PC-3 (cell line): ENCODE measurements at regions not wholly inside any gene's neighbourhood (a gene's known extent, or its start where the extent isn't known, plus 50 kb on each side); places are given as distances from the start of the nearest gene placed in this dataset.

Source experiments
- ATAC-seq: fragments of 200-7000 bp; cut with Tn5 transposase; 2 replicates; pipeline ENCODE4 v1.9.1; 2020; ENCODE audit warnings: mild to moderate bottlenecking, moderate library complexity
- BruUV-seq: library from RNA; stranded (reverse); fragments of 400-500 nt; replicated peaks from 2 replicates; lab custom pipeline; 2021; lab: Mats Ljungman, UMichigan
- CTCF ChIA-PET: fragments of 300-600 bp; sonication (Branson Sonifier 250); formaldehyde crosslinking; loops from one replicate; lab custom pipeline; 2022; ENCODE audit warnings: antibody characterized with exemption; lab: Charles Lee
- POLR2A ChIA-PET: fragments of 300-600 bp; sonication (Branson Sonifier 250); formaldehyde crosslinking; loops from one replicate; lab custom pipeline; 2022; ENCODE audit warnings: antibody characterized with exemption; ENCODE audit not compliant: unreplicated experiment; lab: Charles Lee
- DNase-seq: peaks from one replicate; pipeline ENCODE4 v3.0.0-alpha.2; 2015
- H2AFZ ChIP-seq: fragments of 300-600 bp; sonication (generic); 2 replicates; pipeline ENCODE4 v1.6.0; 2016; ENCODE audit warnings: antibody characterized with exemption, low read length
- H3F3A ChIP-seq: fragments of 300-600 bp; sonication (generic); one replicate; pipeline ENCODE4 v1.6.0; 2017; ENCODE audit warnings: antibody characterized with exemption, low read length, control low read depth, mild to moderate bottlenecking; ENCODE audit not compliant: unreplicated experiment
- H3K27ac ChIP-seq: fragments of 300-600 bp; sonication (generic); 2 replicates; pipeline ENCODE4 v1.5.1; 2016; ENCODE audit warnings: mild to moderate bottlenecking, low read length
- H3K27me3 ChIP-seq: fragments of 300-600 bp; sonication (generic); 2 replicates; pipeline ENCODE4 v1.6.1; 2016; ENCODE audit warnings: low read length, mixed read lengths
- H3K36me3 ChIP-seq: fragments of 300-600 bp; sonication (generic); 2 replicates; pipeline ENCODE4 v1.6.1; 2016; ENCODE audit warnings: low read depth, mixed run types, low read length, mixed read lengths
- H3K4me1 ChIP-seq: fragments of 300-600 bp; sonication (generic); 2 replicates; pipeline ENCODE4 v1.5.1; 2016; ENCODE audit warnings: low read length; ENCODE audit not compliant: insufficient read depth
- H3K4me2 ChIP-seq: fragments of 300-600 bp; sonication (generic); 2 replicates; pipeline ENCODE4 v1.6.0; 2016; ENCODE audit warnings: low read length
- H3K4me3 ChIP-seq: fragments of 300-600 bp; sonication (generic); 2 replicates; pipeline ENCODE4 v1.5.1; 2016; ENCODE audit warnings: mild to moderate bottlenecking, low read length, mixed read lengths
- H3K79me2 ChIP-seq: fragments of 300-600 bp; sonication (generic); 2 replicates; pipeline ENCODE4 v1.6.1; 2017; ENCODE audit warnings: low read length, mixed read lengths
- H3K9ac ChIP-seq: fragments of 300-600 bp; sonication (generic); 2 replicates; pipeline ENCODE4 v1.6.0; 2016; ENCODE audit warnings: mild to moderate bottlenecking, low read length
- H3K9me2 ChIP-seq: fragments of 300-600 bp; sonication (generic); replicated peaks from 2 replicates; pipeline ENCODE4 v1.6.1; 2016; ENCODE audit warnings: mixed run types, low read length, mixed read lengths
- H3K9me3 ChIP-seq: fragments of 300-600 bp; sonication (generic); 2 replicates; pipeline ENCODE4 v1.6.1; 2016; ENCODE audit warnings: low read length, mixed read lengths
- H4K20me1 ChIP-seq: fragments of 300-600 bp; sonication (generic); 2 replicates; pipeline ENCODE4 v1.6.1; 2016; ENCODE audit warnings: low read length, mixed read lengths
- EZH2 ChIP-seq: fragments of 300-600 bp; sonication (generic); IDR thresholded peaks from one replicate; pipeline ENCODE4 v1.6.1; 2017; ENCODE audit warnings: antibody characterized with exemption, mild to moderate bottlenecking, low read length; ENCODE audit not compliant: unreplicated experiment
- EZH2phosphoT487 ChIP-seq: fragments of 300-600 bp; sonication (generic); IDR thresholded peaks from 2 replicates; pipeline ENCODE4 v1.6.1; 2018; ENCODE audit warnings: mild to moderate bottlenecking, antibody characterized with exemption, low read length, borderline replicate concordance
- intact Hi-C: fragments of 100-400 bp; cut with micrococcal nuclease; formaldehyde crosslinking; loops from 2 replicates; pipeline ENCODE4 v1.9.0; 2023
- TF ChIP-seq, protein P1 (sequence below): fragments of 300-600 bp; sonication (generic); conservative IDR thresholded peaks from 2 replicates; pipeline ENCODE4 v1.5.1; 2017; ENCODE audit warnings: antibody characterized with exemption, low read depth, mild to moderate bottlenecking, low read length

DNA sequence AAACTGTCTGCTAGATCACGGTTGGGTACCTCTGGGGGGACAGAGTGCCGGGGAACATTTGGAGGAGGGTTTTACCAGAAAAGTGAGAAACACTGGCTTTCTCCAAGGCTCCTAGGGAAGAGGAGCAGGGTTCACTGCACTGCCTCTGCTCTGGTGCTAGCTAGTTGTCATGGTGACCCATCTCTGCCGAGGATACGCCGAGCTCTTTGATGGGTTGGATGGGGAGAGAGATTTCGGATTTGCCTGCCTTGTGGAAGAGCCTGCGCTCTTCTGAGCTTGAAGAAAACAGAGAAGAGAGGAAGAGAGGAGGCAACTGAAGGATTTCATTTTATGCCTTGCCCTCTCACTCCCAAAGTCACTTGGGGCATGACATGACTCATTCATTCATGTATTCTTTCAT lies 92.1 kb downstream of the NAV1 start:
- no peak for ATAC-seq
- DNase-seq = no peak
- Histone ChIP-seq H2AFZ (no peak overlapping the region), H3K27ac (no peak overlapping the region), H3K27me3 (no peaks in the 10 kb centered on the region), H3K9me3 (no peaks in the 10 kb centered on the region), H3K4me1 (no peaks in the 10 kb centered on the region), H4K20me1 (no peaks in the 10 kb centered on the region), H3K9me2 (no peaks in the 10 kb centered on the region), H3K4me3 (no peak overlapping the region), H3K4me2 (no peak overlapping the region), H3K36me3 (no peaks in the 10 kb centered on the region), H3F3A (no peaks in the 10 kb centered on the region), H3K79me2 (no peaks in the 10 kb centered on the region), H3K9ac (no peak overlapping the region)
- no peak for TF ChIP-seq EZH2phosphoT487
- TF ChIP-seq, protein P1, sequence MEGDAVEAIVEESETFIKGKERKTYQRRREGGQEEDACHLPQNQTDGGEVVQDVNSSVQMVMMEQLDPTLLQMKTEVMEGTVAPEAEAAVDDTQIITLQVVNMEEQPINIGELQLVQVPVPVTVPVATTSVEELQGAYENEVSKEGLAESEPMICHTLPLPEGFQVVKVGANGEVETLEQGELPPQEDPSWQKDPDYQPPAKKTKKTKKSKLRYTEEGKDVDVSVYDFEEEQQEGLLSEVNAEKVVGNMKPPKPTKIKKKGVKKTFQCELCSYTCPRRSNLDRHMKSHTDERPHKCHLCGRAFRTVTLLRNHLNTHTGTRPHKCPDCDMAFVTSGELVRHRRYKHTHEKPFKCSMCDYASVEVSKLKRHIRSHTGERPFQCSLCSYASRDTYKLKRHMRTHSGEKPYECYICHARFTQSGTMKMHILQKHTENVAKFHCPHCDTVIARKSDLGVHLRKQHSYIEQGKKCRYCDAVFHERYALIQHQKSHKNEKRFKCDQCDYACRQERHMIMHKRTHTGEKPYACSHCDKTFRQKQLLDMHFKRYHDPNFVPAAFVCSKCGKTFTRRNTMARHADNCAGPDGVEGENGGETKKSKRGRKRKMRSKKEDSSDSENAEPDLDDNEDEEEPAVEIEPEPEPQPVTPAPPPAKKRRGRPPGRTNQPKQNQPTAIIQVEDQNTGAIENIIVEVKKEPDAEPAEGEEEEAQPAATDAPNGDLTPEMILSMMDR = no peak
- intact Hi-C loops = no loop called here
- ChIA-PET CTCF (no interaction called here), POLR2A (no interaction called here)
- no TSS peak for BruUV-seq

DNA sequence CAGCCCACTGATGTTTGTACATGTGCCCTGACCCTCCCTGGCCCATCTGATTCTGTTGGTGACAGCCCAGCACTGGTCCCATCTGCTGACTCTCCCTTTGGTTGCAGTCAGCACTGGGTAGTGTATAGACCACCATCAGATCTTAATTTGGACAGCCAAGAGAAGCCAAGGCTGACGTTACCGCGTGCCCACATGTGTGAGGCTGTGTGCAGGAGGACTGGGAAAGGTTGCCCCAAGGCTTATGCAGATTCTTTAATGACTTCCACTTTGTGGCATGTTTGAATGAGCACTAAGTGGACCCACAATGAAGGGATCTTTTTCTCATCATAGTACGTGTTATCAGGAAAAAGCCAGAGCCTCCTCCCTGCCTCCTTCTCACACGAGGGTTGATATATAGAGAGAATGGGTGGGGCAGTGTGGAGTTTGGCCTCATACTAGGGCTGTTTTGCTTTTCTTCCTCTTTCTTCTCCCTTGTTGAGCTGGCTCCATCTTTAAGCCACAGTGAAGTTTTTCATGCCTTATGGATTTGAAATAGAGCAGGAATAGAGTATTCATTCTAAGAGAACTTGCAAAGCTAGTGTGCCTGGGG lies 93.5 kb downstream of the NAV1 start:
- no peaks in the 10 kb centered on the region for H3K36me3 ChIP-seq
- H3K27me3 ChIP-seq = no peaks in the 10 kb centered on the region
- no TSS peak for BruUV-seq
- CTCF ChIA-PET = no interaction called here
- H3K9me2 ChIP-seq = no peaks in the 10 kb centered on the region
- no peak overlapping the region for H2AFZ ChIP-seq
- H3K27ac ChIP-seq = no peak overlapping the region
- H3F3A ChIP-seq = no peaks in the 10 kb centered on the region
- H3K9me3 ChIP-seq = no peaks in the 10 kb centered on the region
- H3K4me2 ChIP-seq = no peak overlapping the region
- TF ChIP-seq, protein P1 = no peak
- TF ChIP-seq EZH2 (no peak), EZH2phosphoT487 (no peak)
- no peaks in the 10 kb centered on the region for H3K79me2 ChIP-seq
- POLR2A ChIA-PET = no interaction called here
- H3K9ac ChIP-seq = no peak overlapping the region
- H4K20me1 ChIP-seq = no peaks in the 10 kb centered on the region
- ATAC-seq (no peak), DNase-seq (no peak)
- intact Hi-C loops = no loop called here
- H3K4me3 ChIP-seq = no peak overlapping the region
- H3K4me1 ChIP-seq = no peaks in the 10 kb centered on the region; the same call in 1 of the 2 replicates

DNA sequence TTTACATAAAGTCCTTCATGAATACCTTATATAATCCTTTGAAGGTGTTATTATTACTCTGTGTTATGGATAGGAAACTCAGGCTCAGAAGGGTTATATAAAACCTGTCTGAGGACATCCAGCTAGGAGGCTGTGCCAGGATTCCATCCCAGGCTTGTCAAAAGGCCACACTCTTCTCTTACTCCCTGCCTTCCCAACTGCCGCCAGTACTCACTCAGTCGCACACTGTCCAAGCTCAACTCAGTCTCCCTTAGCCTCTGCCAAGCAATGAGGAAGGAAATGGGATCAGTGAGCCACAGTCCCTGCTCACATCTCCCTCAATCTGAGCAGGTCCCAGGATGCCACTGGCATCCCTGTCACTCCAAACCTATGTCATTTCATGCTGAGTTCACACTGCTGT lies 94.4 kb downstream of the NAV1 start:
- Histone ChIP-seq H4K20me1 (no peaks in the 10 kb centered on the region), H3K9ac (no peak overlapping the region), H3K4me3 (no peak overlapping the region), H2AFZ (no peak overlapping the region), H3K4me1 (no peaks in the 10 kb centered on the region; the same call in 1 of the 2 replicates), H3F3A (no peaks in the 10 kb centered on the region), H3K9me3 (no peaks in the 10 kb centered on the region), H3K79me2 (no peaks in the 10 kb centered on the region), H3K27ac (no peak overlapping the region), H3K27me3 (no peaks in the 10 kb centered on the region), H3K36me3 (no peaks in the 10 kb centered on the region), H3K9me2 (no peaks in the 10 kb centered on the region), H3K4me2 (no peak overlapping the region)
- ChIA-PET POLR2A (no interaction called here), CTCF (no interaction called here)
- intact Hi-C loops = no loop called here
- TF ChIP-seq EZH2phosphoT487 (no peak), EZH2 (no peak)
- TF ChIP-seq, protein P1 = no peak
- DNase-seq = no peak
- BruUV-seq = no TSS peak
- ATAC-seq = no peak
